MCF 10A (cell line): ENCODE measurements at regions not wholly inside any gene's neighbourhood (a gene's known extent, or its start where the extent isn't known, plus 50 kb on each side); places are given as distances from the start of the nearest gene placed in this dataset.

ENCODE experiments used
- BruUV-seq: library from RNA; stranded (reverse); fragments of 400-500 nt; replicated peaks from 2 replicates; lab custom pipeline; 2021; lab: Mats Ljungman, UMichigan
- CTCF ChIA-PET: fragments of 300-600 bp; sonication (Branson Sonifier 250); formaldehyde crosslinking; extraction: SDS; loops from one replicate; lab custom pipeline; 2021; ENCODE audit warnings: antibody characterized with exemption, inconsistent platforms; lab: Yijun Ruan, JAX
- POLR2A ChIA-PET: fragments of 300-600, 350-650 bp; sonication (Branson Sonifier 250); formaldehyde crosslinking; extraction: SDS; loops from one replicate; lab custom pipeline; 2020; ENCODE audit warnings: antibody characterized with exemption, inconsistent platforms; lab: Yijun Ruan, JAX
- DNase-seq: peaks from one replicate; pipeline ENCODE4 v3.0.0-alpha.2; 2018; ENCODE audit not compliant: unreplicated experiment
- H3K27ac Mint-ChIP-seq: one replicate; pipeline ENCODE4 v1.8.0; 2022; ENCODE audit warnings: mild to moderate bottlenecking, low read depth, mixed read lengths; ENCODE audit not compliant: unreplicated experiment
- H3K27me3 Mint-ChIP-seq: one replicate; pipeline ENCODE4 v1.8.0; 2022; ENCODE audit warnings: mixed read lengths; ENCODE audit not compliant: insufficient read depth, unreplicated experiment
- H3K36me3 Mint-ChIP-seq: one replicate; pipeline ENCODE4 v1.8.0; 2022; ENCODE audit warnings: mild to moderate bottlenecking, moderate library complexity, mixed read lengths; ENCODE audit not compliant: insufficient read depth, unreplicated experiment
- H3K4me1 Mint-ChIP-seq: one replicate; pipeline ENCODE4 v1.8.0; 2022; ENCODE audit warnings: mixed read lengths; ENCODE audit not compliant: insufficient read depth, unreplicated experiment
- H3K4me3 Mint-ChIP-seq: one replicate; pipeline ENCODE4 v1.8.0; 2022; ENCODE audit warnings: mild to moderate bottlenecking, moderate library complexity, mixed read lengths; ENCODE audit not compliant: unreplicated experiment
- H3K9me3 Mint-ChIP-seq: one replicate; pipeline ENCODE4 v1.8.0; 2022; ENCODE audit warnings: mixed read lengths; ENCODE audit not compliant: unreplicated experiment
- CTCF ChIP-seq: fragments of 200-600 bp; IDR thresholded peaks from one replicate; pipeline ENCODE4 v1.8.0; 2022; ENCODE audit warnings: antibody characterized with exemption, mild to moderate bottlenecking; ENCODE audit not compliant: unreplicated experiment
- intact Hi-C: fragments of 100-400 bp; cut with micrococcal nuclease; formaldehyde crosslinking; loops from 2 replicates; pipeline ENCODE4 v1.14.1; 2022

- Mint-ChIP-seq H3K4me3 (no peak overlapping the region), H3K4me1 (no peaks in the 10 kb centered on the region), H3K36me3 (no peaks in the 10 kb centered on the region), H3K9me3 (no peaks in the 10 kb centered on the region), H3K27ac (no peak overlapping the region), H3K27me3 (peaks cover 25% of the 10 kb centered on the region)
- no TSS peak for BruUV-seq
- ChIA-PET CTCF (interaction anchor here (0.5 kb wide), 1 partner anchor 622 kb away, joined by 3 read pairs; no protein-coding TSS in a partner anchor), POLR2A (no interaction called here)
- intact Hi-C loops, result no loop called here
- DNase-seq, result no peak
- no peak for TF ChIP-seq CTCF
Observed at GRCh38 chr22:44408829-44409192, 89.2 kb downstream of the RTL6 start.

- H3K27ac Mint-ChIP-seq, result no peak overlapping the region
- ChIA-PET POLR2A (no interaction called here), CTCF (interaction anchor here (0.5 kb wide), 1 partner anchor 623 kb away, joined by 3 read pairs; no protein-coding TSS in a partner anchor)
- no peak for TF ChIP-seq CTCF
- no TSS peak for BruUV-seq
- H3K36me3 Mint-ChIP-seq, result no peaks in the 10 kb centered on the region
- peaks cover 25% of the 10 kb centered on the region for H3K27me3 Mint-ChIP-seq
- no peaks in the 10 kb centered on the region for H3K9me3 Mint-ChIP-seq
- DNase-seq, result no peak
- no peaks in the 10 kb centered on the region for H3K4me1 Mint-ChIP-seq
- intact Hi-C loops, result no loop called here
- no peak overlapping the region for H3K4me3 Mint-ChIP-seq
Observed at GRCh38 chr22:44407987-44408828, 89.8 kb downstream of the RTL6 start.

- DNase-seq, result no peak
- Mint-ChIP-seq H3K36me3 (no peaks in the 10 kb centered on the region), H3K4me3 (no peak overlapping the region), H3K9me3 (no peaks in the 10 kb centered on the region), H3K4me1 (no peaks in the 10 kb centered on the region), H3K27ac (no peak overlapping the region), H3K27me3 (peaks cover 19% of the 10 kb centered on the region)
- ChIA-PET POLR2A (no interaction called here), CTCF (interaction anchor here (0.7 kb wide), 1 partner anchor 1147 kb away, joined by 3 read pairs; no protein-coding TSS in a partner anchor)
- intact Hi-C loops, result no loop called here
- no peak for TF ChIP-seq CTCF
- no TSS peak for BruUV-seq
Observed at GRCh38 chr22:44407171-44407986, 90.7 kb downstream of the RTL6 start.
